HepG2 (cell line): ENCODE measurements at regions not wholly inside any gene's neighbourhood (a gene's known extent, or its start where the extent isn't known, plus 50 kb on each side); places are given as distances from the start of the nearest gene placed in this dataset.

ENCODE experiments used
- CTCF ChIP-seq: sonication (generic); formaldehyde crosslinking; IDR thresholded peaks from 2 replicates; pipeline ENCODE4 v1.5.0; 2020; ENCODE audit warnings: mild to moderate bottlenecking, missing genetic modification reagents, moderate library complexity
- E2F5 ChIP-seq: sonication (generic); formaldehyde crosslinking; conservative IDR thresholded peaks from 2 replicates; pipeline ENCODE4 v1.4.0; 2020; ENCODE audit warnings: missing genetic modification reagents
- ELK4 ChIP-seq: sonication (generic); formaldehyde crosslinking; IDR thresholded peaks from 2 replicates; pipeline ENCODE4 v1.9.0; 2021; ENCODE audit warnings: missing genetic modification reagents, borderline replicate concordance
- ESRRA ChIP-seq: sonication (generic); formaldehyde crosslinking; IDR thresholded peaks from 2 replicates; pipeline ENCODE4 v1.5.1; 2020; ENCODE audit warnings: mild to moderate bottlenecking, low read depth, missing genetic modification reagents
- FLYWCH1 ChIP-seq: sonication (generic); formaldehyde crosslinking; IDR thresholded peaks from 2 replicates; pipeline ENCODE4 v1.8.1; 2023; ENCODE audit warnings: mild to moderate bottlenecking, missing genetic modification reagents
- HCFC1 ChIP-seq: fragments of 150-350 bp; IDR thresholded peaks from 2 replicates; pipeline ENCODE4 v1.6.1; 2014; ENCODE audit warnings: low read depth, low read length
- POLR2AphosphoS5 ChIP-seq: IDR thresholded peaks from 2 replicates; pipeline ENCODE4 v1.6.1; 2012; ENCODE audit warnings: low read depth, low read length
- THAP8 ChIP-seq: sonication (generic); formaldehyde crosslinking; IDR thresholded peaks from 2 replicates; pipeline ENCODE4 v1.5.1; 2020; ENCODE audit warnings: missing genetic modification reagents, mild to moderate bottlenecking, borderline replicate concordance
- ZZZ3 ChIP-seq: sonication (generic); formaldehyde crosslinking; IDR thresholded peaks from 2 replicates; pipeline ENCODE4 v1.4.0; 2020; ENCODE audit warnings: missing genetic modification reagents, mild to moderate bottlenecking, borderline replicate concordance

GRCh38 chr5:30928956-30929355 lies 264.5 kb upstream of the CDH6 start:
- TF ChIP-seq POLR2AphosphoS5: no peak
- no peak for TF ChIP-seq ESRRA (CRISPR knock-in tag)
- TF ChIP-seq ELK4 (CRISPR knock-in tag): no peak
- no peak for TF ChIP-seq ZZZ3 (CRISPR knock-in tag)
- no peak for TF ChIP-seq HCFC1
- TF ChIP-seq THAP8: no peak
- no peak for TF ChIP-seq CTCF
- no peak for TF ChIP-seq FLYWCH1 (CRISPR knock-in tag)
- TF ChIP-seq E2F5 (CRISPR knock-in tag): no peak
